H9 (cell line): ENCODE measurements at regions not wholly inside any gene's neighbourhood (a gene's known extent, or its start where the extent isn't known, plus 50 kb on each side); places are given as distances from the start of the nearest gene placed in this dataset.

Source experiments
- DNase-seq: peaks from one replicate; pipeline ENCODE4 v3.0.0-alpha.2; 2017
- H2AFZ ChIP-seq: one replicate; pipeline ENCODE4 v1.6.1; 2013; ENCODE audit warnings: mild to moderate bottlenecking, low read length, control low read depth, moderate library complexity
- H2AK5ac ChIP-seq: 2 replicates; pipeline ENCODE4 v1.6.1; 2013; ENCODE audit warnings: low read length, control low read depth, mixed read lengths; ENCODE audit not compliant: insufficient read length
- H2BK120ac ChIP-seq: one replicate; pipeline ENCODE4 v1.6.1; 2013; ENCODE audit warnings: low read depth, mild to moderate bottlenecking, low read length, control low read depth, inconsistent platforms; ENCODE audit not compliant: poor library complexity, severe bottlenecking
- H2BK12ac ChIP-seq: 2 replicates; pipeline ENCODE4 v1.6.1; 2013; ENCODE audit warnings: low read length, control low read depth, mixed read lengths, low read depth; ENCODE audit not compliant: insufficient read length
- H2BK15ac ChIP-seq: 2 replicates; pipeline ENCODE4 v1.6.1; 2013; ENCODE audit warnings: low read depth, low read length, control low read depth
- H2BK20ac ChIP-seq: one replicate; pipeline ENCODE4 v1.6.1; 2013; ENCODE audit warnings: low read depth, mild to moderate bottlenecking, low read length, control low read depth, inconsistent platforms; ENCODE audit not compliant: poor library complexity, severe bottlenecking
- H2BK5ac ChIP-seq: 2 replicates; pipeline ENCODE4 v1.6.1; 2013; ENCODE audit warnings: low read length, control low read depth, mixed read lengths; ENCODE audit not compliant: insufficient read length
- H3K14ac ChIP-seq: 2 replicates; pipeline ENCODE4 v1.6.1; 2013; ENCODE audit warnings: low read length, control low read depth; ENCODE audit not compliant: insufficient read depth
- H3K18ac ChIP-seq: 2 replicates; pipeline ENCODE4 v1.6.1; 2013; ENCODE audit warnings: low read depth, mild to moderate bottlenecking, mixed read lengths, low read length, control low read depth; ENCODE audit not compliant: insufficient read length
- H3K23ac ChIP-seq: 2 replicates; pipeline ENCODE4 v1.6.1; 2013; ENCODE audit warnings: low read length, control low read depth, mixed read lengths, low read depth; ENCODE audit not compliant: insufficient read length
- H3K23me2 ChIP-seq: 2 replicates; pipeline ENCODE4 v1.6.1; 2013; ENCODE audit warnings: low read depth, mild to moderate bottlenecking, mixed read lengths, low read length, control low read depth; ENCODE audit not compliant: insufficient read length, poor library complexity, severe bottlenecking
- H3K27ac ChIP-seq: 2 replicates; pipeline ENCODE4 v1.5.1; 2013; ENCODE audit warnings: low read length, control low read depth, mixed read lengths, low read depth; ENCODE audit not compliant: insufficient read length
- H3K27me3 ChIP-seq: 2 replicates; pipeline ENCODE4 v1.6.1; 2013; ENCODE audit warnings: low read length, control low read depth, inconsistent platforms; ENCODE audit not compliant: insufficient read depth
- H3K4ac ChIP-seq: 2 replicates; pipeline ENCODE4 v1.6.1; 2013; ENCODE audit warnings: low read depth, mild to moderate bottlenecking, control low read depth, inconsistent platforms, low read length, moderate library complexity
- H3K4me1 ChIP-seq: 2 replicates; pipeline ENCODE4 v1.6.1; 2013; ENCODE audit warnings: low read length, control low read depth, inconsistent platforms; ENCODE audit not compliant: insufficient read depth
- H3K4me2 ChIP-seq: 2 replicates; pipeline ENCODE4 v1.6.1; 2013; ENCODE audit warnings: low read length, control low read depth, mixed read lengths; ENCODE audit not compliant: insufficient read length, insufficient read depth
- H3K56ac ChIP-seq: 2 replicates; pipeline ENCODE4 v1.6.1; 2013; ENCODE audit warnings: low read depth, mild to moderate bottlenecking, mixed read lengths, low read length, control low read depth; ENCODE audit not compliant: insufficient read length
- H3K79me1 ChIP-seq: 2 replicates; pipeline ENCODE4 v1.6.1; 2013; ENCODE audit warnings: low read depth, mild to moderate bottlenecking, moderate library complexity, low read length, control low read depth, inconsistent platforms; ENCODE audit not compliant: insufficient read depth, poor library complexity, severe bottlenecking
- H3K79me2 ChIP-seq: 2 replicates; pipeline ENCODE4 v1.6.1; 2013; ENCODE audit warnings: low read length, control low read depth, inconsistent platforms; ENCODE audit not compliant: insufficient read depth
- H3K9ac ChIP-seq: 2 replicates; pipeline ENCODE4 v1.6.1; 2013; ENCODE audit warnings: low read length, control low read depth, mixed read lengths; ENCODE audit not compliant: insufficient read length; ENCODE audit errors: extremely low read depth
- H3K9me3 ChIP-seq: one replicate; pipeline ENCODE4 v1.6.1; 2013; ENCODE audit warnings: low read depth, low read length, inconsistent platforms; ENCODE audit not compliant: control insufficient read depth
- H3T11ph ChIP-seq: one replicate; pipeline ENCODE4 v1.6.1; 2013; ENCODE audit warnings: mild to moderate bottlenecking, low read length, control low read depth, inconsistent platforms
- H4K20me1 ChIP-seq: one replicate; pipeline ENCODE4 v1.6.1; 2013; ENCODE audit not compliant: control insufficient read depth, insufficient read length, insufficient read depth
- H4K5ac ChIP-seq: 2 replicates; pipeline ENCODE4 v1.6.1; 2013; ENCODE audit warnings: low read depth, mild to moderate bottlenecking, mixed read lengths, low read length, control low read depth; ENCODE audit not compliant: insufficient read length
- H4K8ac ChIP-seq: replicated peaks from 2 replicates; pipeline ENCODE4 v1.6.1; 2013; ENCODE audit warnings: low read length, control low read depth, mixed read lengths, low read depth; ENCODE audit not compliant: insufficient read length
- H4K91ac ChIP-seq: 2 replicates; pipeline ENCODE4 v1.6.1; 2013; ENCODE audit warnings: low read depth, mild to moderate bottlenecking, moderate library complexity, mixed read lengths, low read length, control low read depth; ENCODE audit not compliant: insufficient read length
- H3K27ac Mint-ChIP-seq, 3 experiments: 2 replicates in 2 of 3; 3 replicates in 1 of 3; pipeline ENCODE4 v1.8.0; 2020 to 2021; ENCODE audit warnings: mixed read lengths in 3 of 3, mild to moderate bottlenecking in 1 of 3, moderate library complexity in 1 of 3
- H3K27me3 Mint-ChIP-seq: 2 replicates; pipeline ENCODE4 v1.8.0; 2021; ENCODE audit warnings: low read depth, mild to moderate bottlenecking, moderate library complexity, mixed read lengths
- H3K36me3 Mint-ChIP-seq, 3 experiments: 2 replicates in 2 of 3; 3 replicates in 1 of 3; pipeline ENCODE4 v1.8.0; 2020 to 2021; ENCODE audit warnings: low read depth in 3 of 3, mixed read lengths in 3 of 3; ENCODE audit not compliant: insufficient read depth in 1 of 3
- H3K4me1 Mint-ChIP-seq, 2 experiments: 2 replicates each; pipeline ENCODE4 v1.8.0; 2020; ENCODE audit warnings: mixed read lengths in 2 of 2
- H3K4me3 Mint-ChIP-seq, 2 experiments: 2 replicates in 1 of 2; 3 replicates in 1 of 2; pipeline ENCODE4 v1.8.0; 2020 to 2021; ENCODE audit warnings: mild to moderate bottlenecking in 2 of 2, mixed read lengths in 2 of 2, moderate library complexity in 1 of 2
- H3K9me3 Mint-ChIP-seq, 2 experiments: 2 replicates in 1 of 2; 3 replicates in 1 of 2; pipeline ENCODE4 v1.8.0; 2020; ENCODE audit warnings: mild to moderate bottlenecking in 2 of 2, mixed read lengths in 2 of 2, moderate library complexity in 1 of 2
- CTCF ChIP-seq: fragments of 200-600 bp; sonication (generic); conservative IDR thresholded peaks from 3 replicates; pipeline ENCODE4 v1.8.0; 2021; ENCODE audit warnings: antibody characterized with exemption, mild to moderate bottlenecking
- WGBS: extraction: QIAGEN DNeasy Blood & Tissue Kit; methylation state at CpG from one replicate; pipeline ENCODE4 v1.1.7; 2013; ENCODE audit warnings: missing lambda C conversion rate, low lambda C conversion rate, mixed read lengths; ENCODE audit not compliant: insufficient read length; ENCODE audit errors: extremely low coverage; 5-methylcytosine and 5-hydroxymethylcytosine counted together

- Histone ChIP-seq H4K5ac (no peak overlapping the region), H3K79me1 (no peaks in the 10 kb centered on the region), H3K23ac (no peak overlapping the region), H3K9me3 (no peaks in the 10 kb centered on the region), H2BK20ac (no peak overlapping the region), H3K79me2 (no peaks in the 10 kb centered on the region), H3K56ac (no peak overlapping the region), H2BK15ac (no peak overlapping the region), H2BK120ac (no peak overlapping the region), H3T11ph (no peak overlapping the region), H2AFZ (no peak overlapping the region), H3K4me2 (no peak overlapping the region), H3K23me2 (no peaks in the 10 kb centered on the region), H3K4ac (no peak overlapping the region), H4K20me1 (no peaks in the 10 kb centered on the region), H4K91ac (no peak overlapping the region), H3K27ac (no peak overlapping the region), H3K18ac (no peak overlapping the region), H3K14ac (no peak overlapping the region), H3K27me3 (no peaks in the 10 kb centered on the region), H2BK5ac (no peak overlapping the region), H4K8ac (no peak overlapping the region), H3K9ac (no peak overlapping the region), H3K4me1 (no peaks in the 10 kb centered on the region), H2AK5ac (no peak overlapping the region), H2BK12ac (no peak overlapping the region)
- H3K27ac Mint-ChIP-seq, result no peak overlapping the region
- DNase-seq, result no peak
- no peaks in the 10 kb centered on the region for H3K36me3 Mint-ChIP-seq
- H3K9me3 Mint-ChIP-seq, result no peaks in the 10 kb centered on the region; a peak in 1 of 5 replicates
- no peak overlapping the region for H3K4me3 Mint-ChIP-seq
- no peaks in the 10 kb centered on the region for H3K4me1 Mint-ChIP-seq
- WGBS, result no CpG with 5 or more reads among the region's 3 CpGs
- no peak for TF ChIP-seq CTCF
- no peaks in the 10 kb centered on the region; the same call in 1 of the 2 replicates for H3K27me3 Mint-ChIP-seq
These were observed 118.8 kb upstream of the PCDH18 start for GRCh38 chr4:137651128-137651527.
